Stomach (tissue), 4 donors: ENCODE measurements at regions not wholly inside any gene's neighbourhood (a gene's known extent, or its start where the extent isn't known, plus 50 kb on each side); places are given as distances from the start of the nearest gene placed in this dataset.

Source experiments
- CTCF ChIP-seq, 7 experiments: fragments of 450-650 bp in 4 of 7; fragments of 200-600 bp in 3 of 7; sonication (generic) in 3 of 7; IDR thresholded peaks; one replicate each; pipeline ENCODE4 v1.5.1; 2016 to 2019; ENCODE audit warnings: antibody characterized with exemption in 7 of 7, control low read depth in 2 of 7, mild to moderate bottlenecking in 1 of 7
- POLR2A ChIP-seq, 4 donors: fragments of 450-650 bp; IDR thresholded peaks; one replicate each; pipeline ENCODE4 v1.6.1; 2016; ENCODE audit warnings: antibody characterized with exemption in 4 of 4, control low read depth in 2 of 4, mild to moderate bottlenecking in 1 of 4, moderate library complexity in 1 of 4

GRCh38 chr11:17135916-17136683 is 58.6 kb upstream of the RPS13 start:
- TF ChIP-seq POLR2A (IDR thresholded peaks at IDR 0.05) (no peak), CTCF (IDR thresholded peaks at IDR 0.05) (no peak)
